ENCODE measurements at regions not wholly inside any gene's neighbourhood (a gene's known extent, or its start where the extent isn't known, plus 50 kb on each side); places are given as distances from the start of the nearest gene placed in this dataset.

- Histone ChIP-seq H3K27me3 (no peaks in the 10 kb centered on the region), H3K9me3 (no peaks in the 10 kb centered on the region), H3K4me1 (no peaks in the 10 kb centered on the region), H3K36me3 (no peaks in the 10 kb centered on the region), H3K27ac (no peak overlapping the region), H3K4me3 (no peak overlapping the region)
- TF ChIP-seq CTCF (IDR thresholded peaks at IDR 0.05) (no peak), POLR2A (IDR thresholded peaks at IDR 0.05) (no peak)
- no peak for ATAC-seq
- 59% methylated on average over 2 of the region's 2 CpGs for WGBS (ENCODE audit: insufficient coverage, low coverage, low lambda C conversion rate, missing lambda C conversion rate)
- no peak for DNase-seq
- intact Hi-C loops (cut with DNase I), result no loop called here
Measured at GRCh38 chr3:153740109-153740508, 381.1 kb upstream of the ARHGEF26 start.

- Histone ChIP-seq H3K27me3 (no peaks in the 10 kb centered on the region), H3K27ac (no peak overlapping the region), H3K36me3 (no peaks in the 10 kb centered on the region), H3K4me3 (no peak overlapping the region), H3K4me1 (no peaks in the 10 kb centered on the region), H3K9me3 (no peaks in the 10 kb centered on the region)
- DNase-seq (no peak), ATAC-seq (no peak)
- WGBS (ENCODE audit: insufficient coverage, low coverage, low lambda C conversion rate, missing lambda C conversion rate), result 56% methylated on average over 3 of the region's 3 CpGs
- no peak for TF ChIP-seq CTCF (IDR thresholded peaks at IDR 0.05)
- TF ChIP-seq POLR2A (IDR thresholded peaks at IDR 0.05), result no peak
- intact Hi-C loops (cut with DNase I), result no loop called here
Measured at GRCh38 chr3:153744889-153745288, 376.3 kb upstream of the ARHGEF26 start.

GRCh38 chr3:153746211-153746610 lies 375.0 kb upstream of the ARHGEF26 start:
- Histone ChIP-seq H3K27me3 (no peaks in the 10 kb centered on the region), H3K9me3 (no peaks in the 10 kb centered on the region), H3K4me1 (no peaks in the 10 kb centered on the region), H3K36me3 (no peaks in the 10 kb centered on the region), H3K27ac (no peak overlapping the region), H3K4me3 (no peak overlapping the region)
- WGBS (ENCODE audit: insufficient coverage, low coverage, low lambda C conversion rate, missing lambda C conversion rate), result 72% methylated on average over 3 of the region's 3 CpGs
- TF ChIP-seq CTCF (IDR thresholded peaks at IDR 0.05) (no peak), POLR2A (IDR thresholded peaks at IDR 0.05) (no peak)
- intact Hi-C loops (cut with DNase I), result no loop called here
- ATAC-seq (no peak), DNase-seq (no peak)

GRCh38 chr3:153749070-153749610 lies 372.1 kb upstream of the ARHGEF26 start:
- TF ChIP-seq POLR2A (IDR thresholded peaks at IDR 0.05), result no peak
- no peak for TF ChIP-seq CTCF (IDR thresholded peaks at IDR 0.05)
- Histone ChIP-seq H3K4me3 (no peak overlapping the region), H3K27me3 (no peaks in the 10 kb centered on the region), H3K27ac (no peak overlapping the region), H3K9me3 (no peaks in the 10 kb centered on the region), H3K36me3 (no peaks in the 10 kb centered on the region), H3K4me1 (no peaks in the 10 kb centered on the region)
- 70% methylated on average over 1 of the region's 1 CpG for WGBS (ENCODE audit: insufficient coverage, low coverage, low lambda C conversion rate, missing lambda C conversion rate)
- DNase-seq, result no peak
- no peak for ATAC-seq
- intact Hi-C loops (cut with DNase I), result no loop called here
